ENCODE measurements at regions not wholly inside any gene's neighbourhood (a gene's known extent, or its start where the extent isn't known, plus 50 kb on each side); places are given as distances from the start of the nearest gene placed in this dataset.

- no peak for DNase-seq
These were observed 112.1 kb upstream of the SSTR4 start for GRCh38 chr20:22922987-22923386.

- no peak for DNase-seq
These were observed 110.9 kb upstream of the SSTR4 start for GRCh38 chr20:22924046-22924737.

GRCh38 chr20:22924949-22925612, 110.0 kb upstream of the SSTR4 start:
- no peak for DNase-seq

- DNase-seq: no peak
These were observed 109.5 kb upstream of the SSTR4 start for GRCh38 chr20:22925613-22925983.

GRCh38 chr20:22927537-22927936, 107.6 kb upstream of the SSTR4 start:
- DNase-seq: no peak

- no peak for DNase-seq
These were observed 106.4 kb upstream of the SSTR4 start for GRCh38 chr20:22928679-22929078.

- DNase-seq: no peak
These were observed 105.5 kb upstream of the SSTR4 start for GRCh38 chr20:22929661-22930060.

GRCh38 chr20:22931653-22932608, 103.2 kb upstream of the SSTR4 start:
- no peak for DNase-seq

GRCh38 chr20:22939181-22939580, 95.9 kb upstream of the SSTR4 start:
- DNase-seq: no peak

GRCh38 chr20:22940350-22940749, 94.8 kb upstream of the SSTR4 start:
- no peak for DNase-seq

GRCh38 chr20:22941550-22941949, 93.6 kb upstream of the SSTR4 start:
- DNase-seq: no peak

GRCh38 chr20:22942742-22943141, 92.4 kb upstream of the SSTR4 start:
- DNase-seq: no peak

GRCh38 chr20:22944062-22944461, 91.0 kb upstream of the SSTR4 start:
- no peak for DNase-seq

- no peak for DNase-seq
These were observed 90.2 kb upstream of the SSTR4 start for GRCh38 chr20:22944936-22945335.

- no peak for DNase-seq
These were observed 88.5 kb upstream of the SSTR4 start for GRCh38 chr20:22946596-22946995.

- no peak for DNase-seq
These were observed 85.6 kb upstream of the SSTR4 start for GRCh38 chr20:22949331-22950109.

GRCh38 chr20:22951966-22952365, 83.1 kb upstream of the SSTR4 start:
- no peak for DNase-seq

- no peak for DNase-seq
These were observed 80.5 kb upstream of the SSTR4 start for GRCh38 chr20:22954661-22955060.

GRCh38 chr20:22958390-22958789, 76.7 kb upstream of the SSTR4 start:
- DNase-seq: no peak

GRCh38 chr20:22962567-22963439, 72.3 kb upstream of the SSTR4 start:
- DNase-seq: no peak

GRCh38 chr20:22963581-22963980, 71.5 kb upstream of the SSTR4 start:
- no peak for DNase-seq

Measured in activated CD4-positive, alpha-beta T cell treated with anti-CD3 and anti-CD28 coated beads for 1 hour (primary cell).